Astrocyte of the hippocampus (primary cell): ENCODE measurements at regions not wholly inside any gene's neighbourhood (a gene's known extent, or its start where the extent isn't known, plus 50 kb on each side); places are given as distances from the start of the nearest gene placed in this dataset.
"Not testable (repeated sequence)": the region's sequence is repeated elsewhere in the genome, so short reads cannot be mapped to it uniquely, and the experiment has no call there.

Source experiments
- DNase-seq: peaks from one replicate; pipeline ENCODE4 v3.0.0; 2011; ENCODE audit warnings: low read depth, low spot score

DNA sequence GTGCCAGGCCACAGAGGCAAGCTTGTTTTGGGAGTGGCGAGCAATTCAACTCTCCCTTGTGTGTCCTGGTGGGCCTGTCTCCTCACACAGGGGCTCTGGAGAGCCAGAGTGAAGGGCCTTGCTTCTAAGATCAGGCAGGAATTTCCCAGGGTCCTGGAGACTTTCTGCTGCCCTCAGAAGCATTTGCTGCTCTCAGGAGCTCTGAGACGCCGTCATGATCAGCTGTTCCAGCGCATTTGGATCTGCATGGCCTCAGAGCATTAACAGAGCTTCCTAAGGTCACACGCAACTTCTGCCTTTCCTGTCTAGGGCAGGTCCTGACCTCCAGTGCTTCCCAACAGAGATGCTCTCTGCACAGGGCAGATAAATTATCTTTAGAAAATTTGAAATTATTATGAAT lies 52.2 kb upstream of the C10orf90 start:
- no peak for DNase-seq

DNA sequence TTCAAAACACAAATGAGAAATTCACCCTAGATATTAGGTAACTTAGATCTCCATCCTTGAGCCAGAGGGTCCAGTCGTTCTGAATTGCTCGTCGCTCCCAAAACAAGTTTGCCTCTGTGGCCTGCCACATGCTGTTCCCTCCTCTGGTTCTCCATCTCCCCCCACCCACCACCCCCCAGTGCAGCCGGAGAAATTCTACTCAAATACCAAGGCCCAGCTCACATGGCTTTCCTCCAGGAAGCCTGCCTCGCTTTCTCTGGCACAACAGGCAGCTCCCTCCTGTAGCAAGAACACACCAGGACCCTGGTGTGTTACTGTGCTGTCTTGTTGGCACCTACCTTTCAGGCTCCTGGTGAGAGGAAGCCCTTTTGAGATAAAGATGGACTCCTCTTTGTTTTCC lies 52.7 kb upstream of the C10orf90 start:
- DNase-seq = no peak

DNA sequence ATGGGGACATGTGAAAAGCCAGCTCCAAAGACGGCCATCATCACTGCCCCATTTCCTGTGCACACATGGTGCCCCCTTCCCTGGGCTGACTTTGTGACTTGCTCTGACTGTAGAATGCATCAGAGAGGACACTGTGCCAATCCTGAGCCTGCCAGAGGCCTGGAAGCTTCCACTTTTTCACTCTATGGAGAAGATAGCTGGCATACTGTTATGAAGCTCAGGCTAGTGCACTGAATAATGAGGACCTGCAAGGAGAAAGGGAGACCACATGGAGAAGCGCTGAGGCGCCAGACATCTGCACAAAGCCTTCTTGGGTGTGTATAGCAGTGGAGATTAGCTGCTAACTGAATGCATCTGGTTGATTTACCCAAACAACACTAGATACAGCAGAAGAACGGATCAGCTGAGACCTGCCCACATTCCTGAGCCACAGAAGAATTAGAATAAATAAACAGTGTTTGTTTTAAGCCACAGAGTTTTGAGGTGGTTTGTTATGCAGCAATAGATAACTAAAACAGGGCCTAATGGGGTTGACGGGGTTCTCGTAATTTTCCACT lies 58.9 kb upstream of the C10orf90 start:
- DNase-seq = peak; percentile 21

DNA sequence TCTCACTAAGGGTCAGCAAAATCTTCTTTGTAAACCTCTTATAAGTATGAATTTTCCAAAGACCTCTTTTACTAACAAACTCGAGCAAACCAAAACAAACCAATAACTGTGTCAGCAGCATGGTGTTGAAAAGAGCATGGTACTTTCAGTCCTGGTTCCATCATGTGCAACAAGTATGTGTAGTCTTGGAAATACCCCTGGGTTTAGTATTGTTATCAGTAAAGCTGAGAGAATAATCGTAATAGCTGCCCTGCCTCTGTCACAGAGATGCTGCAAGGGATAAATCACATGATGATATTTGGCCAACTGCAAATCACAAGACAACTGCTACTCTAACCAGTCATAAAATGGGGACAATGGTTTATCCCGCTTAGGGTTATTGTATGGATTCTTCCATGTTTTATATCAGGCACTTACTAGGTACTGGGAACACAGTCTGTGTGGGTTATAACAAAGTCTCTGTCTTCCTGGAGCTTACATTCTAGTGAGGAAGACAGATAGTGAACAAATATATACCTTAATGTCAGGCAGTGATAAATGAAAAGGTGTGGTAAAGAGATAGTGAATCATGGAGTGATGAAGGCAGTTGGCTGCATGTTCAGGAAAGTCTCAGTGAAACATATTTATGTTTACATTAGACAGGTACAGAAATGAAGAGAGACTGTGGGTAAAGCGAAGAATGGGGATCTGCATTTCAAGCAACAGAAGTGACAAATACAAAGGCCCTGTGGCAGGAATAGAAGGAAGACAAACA lies 60.5 kb upstream of the C10orf90 start:
- no peak for DNase-seq

DNA sequence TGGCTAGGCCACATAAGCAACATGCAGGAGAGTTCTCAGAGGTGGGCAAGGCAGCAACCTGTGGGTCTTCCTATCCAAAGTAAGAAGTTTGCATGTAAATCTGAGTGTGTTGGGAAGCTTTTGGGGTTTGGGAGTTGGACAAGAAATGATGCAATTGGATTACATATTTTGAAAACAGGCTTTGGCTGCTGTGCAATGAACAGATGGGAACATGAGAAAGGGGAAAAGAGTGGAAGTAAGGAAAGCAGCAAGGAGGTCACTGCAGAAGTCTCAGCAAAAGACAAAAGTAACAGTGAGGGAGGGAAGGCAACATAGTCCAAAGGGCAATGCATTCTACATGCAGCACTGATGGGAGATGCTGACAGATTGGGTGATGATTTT lies 61.1 kb upstream of the C10orf90 start:
- DNase-seq = no peak

DNA sequence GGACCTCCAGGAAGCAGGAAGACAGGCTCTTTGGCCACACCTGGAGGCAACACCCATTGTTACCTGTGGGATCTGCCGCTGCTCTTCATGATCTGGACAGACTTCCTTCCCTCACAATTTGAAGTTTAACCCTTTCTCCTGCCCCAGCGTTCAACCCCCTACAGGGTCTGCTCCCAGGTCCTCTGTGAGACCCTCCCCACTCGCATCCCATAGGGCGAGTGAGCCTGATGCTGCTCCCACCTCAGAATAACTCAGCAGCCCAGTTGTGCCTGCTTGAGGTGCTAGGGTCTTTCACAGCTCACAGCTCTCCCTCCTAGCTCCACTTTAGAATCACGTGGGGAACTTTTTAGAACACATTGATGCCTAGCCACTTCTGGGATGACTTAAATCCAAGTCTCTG lies 61.8 kb upstream of the C10orf90 start:
- DNase-seq = no peak

DNA sequence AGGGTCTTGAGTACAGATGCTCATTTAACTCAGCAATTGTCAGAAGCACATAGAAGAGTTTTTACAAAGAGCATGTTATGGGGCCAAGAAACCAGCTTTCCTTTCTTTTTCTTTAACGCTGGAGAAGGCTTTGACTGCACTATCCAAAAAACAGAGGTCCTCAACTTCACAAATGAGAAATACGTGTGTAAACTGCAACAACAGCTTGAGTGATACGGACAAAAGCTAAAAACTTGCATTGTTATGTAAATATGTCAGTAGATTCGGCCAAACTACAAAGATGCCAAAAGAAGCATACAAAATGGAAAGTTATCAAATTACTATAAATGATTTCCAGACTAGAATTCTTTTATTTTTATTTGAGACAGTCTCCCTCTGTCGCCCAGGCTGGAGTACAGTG lies 62.4 kb upstream of the C10orf90 start:
- DNase-seq = no peak

DNA sequence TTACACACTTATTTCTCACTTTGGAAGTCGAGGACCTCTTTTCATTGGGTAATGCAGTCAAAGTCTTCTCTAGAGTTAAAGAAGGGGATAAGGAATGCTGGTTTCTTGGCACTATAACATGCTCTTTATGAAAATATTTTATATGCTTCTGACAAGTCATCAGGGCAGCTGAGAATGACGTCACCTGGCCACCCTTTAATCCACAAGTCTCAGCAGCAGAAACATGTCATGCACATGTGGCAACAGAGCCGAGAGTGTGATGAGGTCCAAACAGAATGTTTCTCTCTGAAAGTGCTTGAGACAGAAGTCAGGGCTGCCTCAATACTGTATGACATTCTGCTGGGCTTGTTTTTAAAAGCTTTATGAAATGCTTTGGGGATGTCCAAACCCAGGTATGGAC lies 63.5 kb upstream of the C10orf90 start:
- no peak for DNase-seq

DNA sequence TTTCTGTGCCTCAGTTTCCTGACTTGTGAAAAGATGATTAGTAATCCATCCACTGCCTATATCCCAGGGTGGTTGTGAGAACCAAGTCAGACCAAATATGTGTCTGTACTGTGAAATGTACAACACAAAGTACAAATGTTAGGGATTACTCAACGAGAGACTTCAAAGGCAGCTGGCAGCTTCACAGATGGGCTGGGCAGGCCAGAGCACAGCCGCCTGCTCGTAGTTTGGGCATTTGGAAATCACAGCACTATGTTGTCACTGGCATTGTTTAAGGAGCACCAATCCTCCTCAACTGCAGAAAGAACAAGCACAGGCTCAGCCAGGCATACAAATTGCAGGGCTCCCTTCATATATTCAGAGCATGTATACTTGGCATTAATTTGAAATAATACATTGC lies 64.5 kb upstream of the C10orf90 start:
- DNase-seq = peak; percentile 36

DNA sequence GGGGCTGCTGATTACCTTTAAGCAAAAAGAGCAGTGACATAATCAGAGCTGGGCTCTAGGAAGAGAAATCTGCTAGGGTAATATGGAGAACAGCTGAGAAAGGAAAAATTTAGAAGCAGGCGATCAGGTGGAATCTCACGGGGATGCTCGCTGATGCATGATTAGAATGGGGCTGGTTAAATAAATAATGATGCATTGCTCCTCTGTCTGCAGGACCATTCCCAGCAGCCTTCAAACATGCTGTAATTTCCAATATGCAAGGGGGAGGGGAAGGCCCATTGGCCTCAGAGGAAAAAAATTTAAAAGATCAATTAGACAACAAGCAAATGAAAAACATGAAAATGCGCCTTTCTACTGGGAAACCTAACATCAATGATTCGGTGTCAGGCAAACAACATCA lies 65.6 kb upstream of the C10orf90 start:
- no peak for DNase-seq

DNA sequence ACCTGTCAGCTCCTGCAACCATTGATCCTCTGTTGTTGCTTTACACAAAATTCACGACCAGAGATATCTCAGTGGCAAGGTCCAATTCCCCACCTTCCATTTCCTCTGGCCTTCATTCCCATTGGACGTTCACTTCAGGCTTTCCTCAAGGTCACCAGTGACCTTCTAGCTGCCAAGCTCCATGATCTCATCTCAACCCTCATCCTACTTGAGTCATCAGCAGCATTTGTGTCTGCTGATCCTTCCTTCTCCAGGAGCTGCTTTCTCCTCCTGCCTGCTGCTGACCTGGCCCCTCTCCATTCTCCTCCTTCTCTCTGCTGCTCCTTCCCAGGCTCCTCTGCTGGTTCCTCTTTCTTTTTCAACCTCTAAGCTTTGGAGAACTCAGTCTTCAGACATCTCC lies 66.2 kb upstream of the C10orf90 start:
- no peak for DNase-seq

DNA sequence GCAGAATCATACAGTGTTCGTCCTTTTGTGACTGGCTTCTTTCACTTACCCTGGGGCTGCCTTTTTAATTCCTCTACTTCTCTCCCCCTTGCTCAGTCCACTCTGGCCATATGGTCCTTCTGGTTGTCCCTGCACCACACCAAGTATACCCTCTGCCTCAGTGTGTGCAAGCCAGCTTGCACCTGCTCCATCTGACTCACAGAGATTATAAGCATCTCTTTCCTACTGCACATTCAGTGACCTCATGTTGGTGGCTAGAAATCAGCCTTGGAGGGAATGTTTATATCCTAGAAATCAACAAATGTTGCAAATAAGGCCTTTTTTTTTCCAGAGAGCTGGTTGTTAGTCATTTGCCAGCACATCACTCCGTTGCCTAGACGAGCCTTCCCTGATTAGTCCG lies 67.5 kb upstream of the C10orf90 start:
- DNase-seq = no peak

DNA sequence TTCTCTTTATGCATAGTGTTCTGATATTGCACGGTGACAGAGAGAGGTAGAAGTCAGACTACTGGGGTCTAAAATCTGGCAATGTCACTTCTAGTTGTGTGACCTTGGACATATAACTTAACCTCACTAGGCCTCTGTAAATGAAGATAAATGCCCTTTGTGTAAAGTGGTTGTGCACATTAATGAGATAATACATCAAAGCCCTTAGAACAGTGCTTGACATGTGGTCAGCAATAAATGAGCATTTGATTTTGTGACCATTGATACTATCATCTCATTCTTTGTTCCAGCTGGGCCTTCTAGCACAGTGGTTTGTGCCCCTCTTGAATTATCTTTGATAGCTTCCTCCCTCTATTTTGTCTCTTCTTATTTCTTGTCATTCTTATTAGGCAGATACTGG lies 74.1 kb upstream of the C10orf90 start:
- DNase-seq = no peak

DNA sequence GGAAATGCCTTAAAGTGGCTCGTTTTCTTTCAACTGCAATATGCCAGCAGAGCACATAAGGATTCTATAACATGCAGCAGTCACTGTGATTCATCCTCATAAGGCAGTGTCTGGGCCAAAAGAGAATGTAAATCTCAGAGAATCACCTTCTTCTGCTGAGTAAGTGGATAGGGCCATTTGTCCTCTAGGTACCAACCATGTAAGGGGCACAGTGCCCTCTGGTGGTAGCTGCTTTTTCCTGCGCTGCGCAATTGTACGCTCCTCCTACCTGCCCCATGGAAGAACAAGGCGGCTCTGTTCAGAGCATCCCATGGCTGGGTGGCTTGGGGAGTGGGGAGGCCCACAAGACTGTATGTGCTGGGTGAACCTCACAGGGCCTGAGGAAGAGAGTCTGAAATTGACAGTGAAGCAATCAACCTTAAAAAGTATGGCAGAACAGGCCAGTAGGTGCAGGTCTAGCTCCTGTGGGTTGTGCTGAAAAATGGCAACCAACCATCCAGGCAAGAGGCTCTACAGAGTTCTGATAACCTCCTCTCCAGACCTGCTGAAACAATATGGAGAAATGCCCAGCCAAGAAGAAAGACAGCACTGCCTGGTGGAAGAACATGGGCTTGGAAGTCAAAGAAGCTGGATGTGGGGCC lies 78.6 kb upstream of the C10orf90 start:
- peak; percentile 92 for DNase-seq

DNA sequence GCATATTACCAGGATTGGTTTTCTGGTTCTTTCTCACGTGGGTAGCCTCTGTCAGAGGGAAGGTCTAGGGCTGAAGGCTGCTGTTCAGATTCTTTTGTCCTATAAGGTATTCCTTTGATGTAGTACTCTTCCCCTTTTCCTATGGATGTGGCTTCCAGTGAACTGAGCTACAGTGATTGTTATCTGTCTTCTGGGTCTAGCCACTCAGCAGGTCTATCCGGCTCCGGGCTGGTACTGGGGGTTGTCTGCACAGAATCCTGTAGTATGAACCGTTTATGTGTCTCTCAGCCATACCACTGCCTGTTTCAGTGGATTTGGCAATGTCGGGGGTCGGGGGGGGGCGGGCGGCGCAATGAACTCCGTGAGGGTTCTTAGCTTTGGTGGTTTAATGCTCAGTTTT lies 84.5 kb upstream of the C10orf90 start:
- DNase-seq = no peak

DNA sequence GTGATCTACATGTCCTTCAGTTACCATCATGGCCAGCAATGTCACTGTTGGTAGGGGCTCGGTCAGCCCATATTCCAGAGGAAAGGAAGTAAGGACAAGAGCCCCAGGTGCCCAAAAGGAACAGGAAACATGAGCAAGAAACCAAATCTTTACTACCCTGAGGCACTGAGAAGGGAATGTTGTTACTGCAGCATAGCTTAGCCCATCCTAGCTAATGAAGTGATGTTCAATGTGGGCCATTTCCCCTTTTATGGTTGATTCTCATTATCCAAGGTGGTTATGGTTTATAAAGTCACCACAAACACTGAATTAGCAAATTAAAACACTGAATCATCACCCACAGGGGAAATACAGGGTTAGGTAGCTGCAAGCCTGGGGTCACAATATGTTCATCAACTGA lies 88.4 kb upstream of the C10orf90 start:
- DNase-seq = no peak

DNA sequence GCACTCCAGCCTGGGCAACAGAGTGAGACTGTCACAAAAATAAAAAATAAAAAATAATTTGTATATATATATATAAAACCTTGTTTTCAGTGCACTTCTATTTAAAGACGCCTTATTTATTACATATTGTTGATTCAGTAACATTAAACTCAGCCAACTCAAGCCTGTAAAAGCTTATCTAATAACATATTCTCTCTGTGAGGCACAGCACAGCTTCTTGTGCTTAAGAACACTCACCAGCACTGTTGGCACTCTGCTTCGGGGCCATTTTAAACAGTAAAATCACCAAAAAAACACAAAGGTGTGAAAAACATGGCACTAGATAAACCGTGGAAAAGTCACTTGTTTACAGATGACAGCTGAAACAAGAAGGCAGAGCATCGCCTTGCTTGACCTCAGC lies 89.0 kb upstream of the C10orf90 start:
- no peak for DNase-seq

DNA sequence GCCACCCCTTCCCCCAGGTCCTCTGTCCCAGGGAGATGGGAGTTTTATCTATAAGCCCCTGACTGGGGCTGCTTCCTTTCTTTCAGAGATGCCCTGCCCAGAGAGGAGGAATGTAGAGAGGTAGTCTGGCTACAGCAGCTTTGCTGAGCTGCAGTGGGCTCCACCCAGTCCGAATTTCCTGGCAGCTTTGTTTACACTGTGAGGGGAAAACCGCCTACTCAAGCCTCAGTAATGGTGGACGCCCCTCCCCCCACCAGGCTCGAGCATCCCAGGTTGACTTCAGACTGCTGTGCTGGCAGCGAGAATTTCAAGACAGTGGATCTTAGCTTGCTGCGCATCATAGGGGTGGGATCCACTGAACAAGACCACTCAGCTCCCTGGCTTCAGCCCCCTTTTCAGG lies 96.2 kb upstream of the C10orf90 start:
- not testable (repeated sequence) for DNase-seq

DNA sequence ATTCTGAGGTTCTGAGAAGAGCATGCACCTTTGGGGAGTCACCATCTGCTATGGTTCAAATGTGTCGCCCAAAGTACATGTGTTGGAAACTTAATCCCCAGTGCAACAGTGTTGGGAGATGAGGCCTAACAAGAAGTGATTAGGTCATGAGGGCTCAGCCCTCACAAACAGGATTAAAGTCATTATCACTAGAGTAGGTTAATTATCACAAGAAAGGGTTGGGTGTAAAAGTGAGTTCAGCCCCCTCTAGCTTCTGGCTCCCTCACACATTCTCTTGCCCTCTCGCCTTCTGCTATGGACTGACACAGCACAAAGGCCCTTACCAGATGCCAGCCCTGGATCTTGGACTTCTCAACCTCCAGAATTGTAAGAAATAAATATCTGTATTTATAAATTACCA lies 100.3 kb upstream of the C10orf90 start:
- DNase-seq = no peak

DNA sequence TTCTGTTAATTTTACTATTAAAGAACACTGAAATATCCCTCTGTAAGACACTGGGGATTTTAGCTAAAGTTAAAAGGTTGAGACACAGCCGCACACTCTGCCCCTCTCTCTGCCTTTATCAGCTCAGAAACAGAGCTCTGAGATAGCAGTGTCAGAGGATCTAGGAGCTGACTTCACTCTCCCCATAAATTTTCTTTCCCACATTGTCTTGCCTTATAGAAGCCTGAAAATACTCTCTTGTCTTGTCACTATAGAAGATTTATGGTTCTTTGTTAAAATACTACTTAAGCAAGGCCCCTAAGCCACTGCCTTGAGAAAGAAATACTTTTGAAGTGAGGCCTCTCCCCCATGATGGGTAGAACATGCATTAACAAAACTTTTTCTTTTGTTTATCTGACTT lies 105.7 kb upstream of the C10orf90 start:
- DNase-seq = no peak

DNA sequence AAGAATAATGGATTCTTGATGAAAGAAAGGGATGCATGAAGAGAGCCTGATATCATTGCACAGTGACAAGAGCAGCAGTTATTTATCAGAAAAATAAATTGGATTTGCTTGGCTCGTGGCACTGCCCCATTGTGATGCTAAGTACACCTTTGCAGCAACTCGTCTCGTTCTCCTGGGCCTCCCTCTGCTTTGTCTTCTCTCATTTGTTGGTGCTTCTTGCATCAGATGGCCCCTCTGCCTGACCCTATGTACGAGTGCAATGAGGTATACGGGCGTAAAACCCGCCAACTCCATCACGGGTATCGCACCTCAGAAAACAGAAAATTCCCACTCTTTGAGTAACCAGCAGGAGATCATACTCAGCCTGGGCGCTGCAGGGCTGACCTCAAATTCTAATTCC lies 107.2 kb upstream of the C10orf90 start:
- no peak for DNase-seq

DNA sequence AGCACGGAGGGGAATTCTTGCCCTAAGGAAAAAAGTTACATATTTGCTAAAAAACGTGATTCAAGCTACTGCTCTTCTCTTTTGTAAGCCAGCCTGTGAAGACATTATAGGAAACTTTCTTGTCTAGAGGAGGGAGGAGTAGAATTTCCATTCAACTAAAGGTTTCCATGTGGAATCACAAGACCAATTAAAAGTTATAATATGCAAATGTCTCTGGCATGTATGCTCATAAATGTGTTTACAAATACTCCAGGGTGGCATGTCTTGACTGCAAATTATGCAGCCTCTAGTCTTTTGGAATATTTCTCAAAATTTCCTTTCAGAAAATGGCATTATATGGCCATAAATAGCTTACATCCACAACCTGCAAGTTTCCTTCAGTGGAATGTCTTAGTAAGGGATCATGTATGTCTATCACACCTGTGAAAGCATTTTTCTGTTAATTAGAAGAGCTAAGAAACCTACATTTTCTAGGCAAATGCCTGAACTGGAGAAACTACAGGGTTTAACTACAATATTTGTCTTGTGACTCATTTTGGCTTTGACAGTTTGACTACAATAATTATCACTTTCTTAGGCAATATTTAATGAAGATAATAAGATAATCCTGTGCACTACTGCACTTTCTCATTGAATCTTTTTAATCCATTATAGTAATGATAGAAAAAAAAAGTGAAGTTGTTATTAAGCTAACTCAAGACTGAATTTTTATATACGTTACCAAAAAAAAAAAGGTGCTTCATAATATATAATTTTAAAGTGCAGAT lies 111.1 kb upstream of the C10orf90 start:
- no peak for DNase-seq
